TTC549 (cell line): ENCODE measurements at regions not wholly inside any gene's neighbourhood (a gene's known extent, or its start where the extent isn't known, plus 50 kb on each side); places are given as distances from the start of the nearest gene placed in this dataset.

Experiments used
- FAIRE-seq: peaks from 2 replicates; lab custom pipeline; 2012; peaks lifted over from hg19 to GRCh38; lab: Jason Lieb, UNC

DNA sequence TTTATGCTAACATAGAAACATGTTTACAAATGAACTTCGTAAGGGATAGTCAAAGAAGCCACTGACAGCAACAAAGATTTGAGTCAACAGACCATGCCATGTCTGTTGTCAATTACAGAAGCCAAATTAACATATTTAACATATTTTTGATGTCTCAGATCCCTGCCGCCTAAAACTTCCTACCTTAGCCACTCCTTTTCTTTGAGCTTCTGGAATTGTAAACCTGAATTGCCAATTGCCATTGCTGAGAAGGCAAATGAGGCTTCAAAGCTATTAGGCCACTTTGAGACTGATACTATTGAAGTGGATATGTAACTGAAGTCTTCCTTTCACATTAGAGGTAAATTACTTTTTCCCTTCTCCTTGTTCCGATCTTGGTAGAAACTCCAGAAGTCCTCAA is 66.0 kb upstream of the DSEL start:
- no peak for FAIRE-seq

DNA sequence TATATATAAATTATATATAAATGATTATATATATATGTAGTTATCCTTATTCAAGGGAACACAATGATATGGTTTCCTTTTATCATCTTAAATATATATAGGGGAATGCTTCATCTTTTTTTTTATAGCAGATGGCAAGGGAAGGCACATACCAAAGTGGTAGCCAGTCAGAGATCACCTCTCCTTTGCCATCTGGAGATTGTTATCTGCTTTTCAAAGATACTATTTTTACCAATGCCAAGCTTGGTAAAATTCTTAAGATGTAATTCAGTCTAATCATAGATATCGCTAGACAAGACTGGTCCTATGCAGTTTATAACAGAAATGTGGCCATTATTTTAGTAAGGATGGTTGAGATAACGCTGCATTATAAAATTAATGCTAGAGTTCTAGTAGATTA is 64.7 kb upstream of the DSEL start:
- FAIRE-seq = no peak

DNA sequence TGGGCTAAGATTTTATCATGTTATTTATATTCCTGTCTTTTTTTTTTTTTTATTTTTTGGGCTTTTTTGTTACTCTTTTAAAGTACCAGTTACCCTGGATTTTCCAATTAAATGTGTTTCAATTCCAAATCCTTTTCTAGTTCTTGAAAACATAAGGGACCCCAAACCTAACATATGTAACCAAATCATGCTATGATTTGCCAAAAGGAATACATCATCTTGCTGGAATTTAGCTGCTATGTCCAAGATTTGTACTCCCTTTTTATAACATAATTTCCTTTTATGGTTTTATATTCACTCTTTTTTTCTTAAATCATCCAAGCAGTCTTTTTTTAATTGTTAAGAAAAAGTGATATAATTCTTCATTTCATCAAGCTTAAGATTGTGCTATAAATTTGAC is 60.9 kb upstream of the DSEL start:
- FAIRE-seq = no peak

- FAIRE-seq = no peak
These were observed 58.2 kb upstream of the DSEL start for GRCh38 chr18:67574749-67575148.

GRCh38 chr18:67568166-67568565 is 51.6 kb upstream of the DSEL start:
- no peak for FAIRE-seq
